Upper lobe of left lung (tissue), 4 donors: ENCODE measurements at regions not wholly inside any gene's neighbourhood (a gene's known extent, or its start where the extent isn't known, plus 50 kb on each side); places are given as distances from the start of the nearest gene placed in this dataset.

ENCODE experiments used
- CTCF ChIP-seq, 6 experiments: fragments of 450-650 bp in 4 of 6; fragments of 200-600 bp in 2 of 6; sonication (generic) in 2 of 6; IDR thresholded peaks; one replicate each; pipeline ENCODE4 v1.5.1; 2016 to 2019; ENCODE audit warnings: antibody characterized with exemption in 6 of 6
- EP300 ChIP-seq, 4 donors: sonication (generic); formaldehyde crosslinking; IDR thresholded peaks; one replicate each; pipeline ENCODE4 v1.5.1; 2017; ENCODE audit warnings: antibody characterized with exemption in 4 of 4, control low read depth in 2 of 4
- POLR2A ChIP-seq, 4 donors: fragments of 450-650 bp; IDR thresholded peaks; one replicate each; pipeline ENCODE4 v1.5.1; 2016 to 2017; ENCODE audit warnings: antibody characterized with exemption in 4 of 4, mild to moderate bottlenecking in 2 of 4
- POLR2AphosphoS5 ChIP-seq, 2 donors: sonication (generic); formaldehyde crosslinking; IDR thresholded peaks; one replicate each; pipeline ENCODE4 v1.5.1; 2017; ENCODE audit warnings: antibody characterized with exemption in 2 of 2

DNA sequence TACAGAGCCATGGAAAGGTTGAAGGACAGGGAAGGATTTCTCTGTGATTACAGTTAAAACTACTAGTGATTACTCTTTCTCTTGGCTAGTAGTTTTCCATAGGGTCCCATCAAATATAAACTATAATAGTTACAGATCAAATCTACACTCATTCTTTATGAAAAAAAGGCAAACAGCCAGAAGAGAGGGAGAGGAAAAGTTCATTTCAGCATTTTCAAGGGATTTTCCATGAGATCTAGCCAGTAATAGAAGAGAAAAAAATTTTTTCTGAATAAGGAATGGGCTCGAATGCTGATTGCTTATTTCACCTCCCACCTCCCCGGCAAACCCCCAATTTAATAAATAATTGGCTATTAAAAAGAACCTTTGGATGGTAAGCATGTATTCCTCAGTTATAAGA lies 74.8 kb upstream of the BLID start:
- no peak for TF ChIP-seq CTCF (IDR thresholded peaks at IDR 0.05)
- TF ChIP-seq POLR2AphosphoS5 (IDR thresholded peaks at IDR 0.05), result no peak
- no peak for TF ChIP-seq POLR2A (IDR thresholded peaks at IDR 0.05)
- no peak for TF ChIP-seq EP300 (IDR thresholded peaks at IDR 0.05)
